Smooth muscle cell (in vitro differentiated cells): ENCODE measurements at regions not wholly inside any gene's neighbourhood (a gene's known extent, or its start where the extent isn't known, plus 50 kb on each side); places are given as distances from the start of the nearest gene placed in this dataset.

Source experiments
- DNase-seq: peaks from one replicate; lab custom pipeline; 2025; ENCODE audit not compliant: unreplicated experiment; lab: John Stamatoyannopoulos, UW
- H2AFZ ChIP-seq: fragments of 200-600 bp; sonication (generic); 2 replicates; pipeline ENCODE4 v1.6.0; 2016; ENCODE audit warnings: antibody characterized with exemption, low read depth, mild to moderate bottlenecking
- H3F3A ChIP-seq: fragments of 200-600 bp; sonication (generic); 2 replicates; pipeline ENCODE4 v1.6.0; 2017; ENCODE audit warnings: antibody characterized with exemption, low read depth
- H3K27ac ChIP-seq: fragments of 200-600 bp; sonication (generic); 2 replicates; pipeline ENCODE4 v1.5.1; 2016; ENCODE audit warnings: low read depth, mild to moderate bottlenecking
- H3K27me3 ChIP-seq: fragments of 200-600 bp; sonication (generic); 2 replicates; pipeline ENCODE4 v1.6.1; 2016; ENCODE audit warnings: low read depth, mild to moderate bottlenecking
- H3K36me3 ChIP-seq: fragments of 200-600 bp; sonication (generic); 2 replicates; pipeline ENCODE4 v1.5.1; 2016; ENCODE audit warnings: low read depth
- H3K4me1 ChIP-seq: fragments of 200-600 bp; sonication (generic); 2 replicates; pipeline ENCODE4 v1.5.1; 2016; ENCODE audit warnings: low read depth
- H3K4me2 ChIP-seq: fragments of 200-600 bp; sonication (generic); 2 replicates; pipeline ENCODE4 v1.6.0; 2016; ENCODE audit warnings: mild to moderate bottlenecking
- H3K4me3 ChIP-seq: fragments of 200-600 bp; sonication (generic); 2 replicates; pipeline ENCODE4 v1.5.1; 2016; ENCODE audit warnings: mild to moderate bottlenecking
- H3K79me2 ChIP-seq: fragments of 200-600 bp; sonication (generic); 2 replicates; pipeline ENCODE4 v1.6.0; 2016; ENCODE audit warnings: low read depth, mild to moderate bottlenecking
- H3K9ac ChIP-seq: fragments of 200-600 bp; sonication (generic); 2 replicates; pipeline ENCODE4 v1.6.0; 2016; ENCODE audit warnings: low read depth
- H3K9me3 ChIP-seq: fragments of 200-600 bp; sonication (generic); replicated peaks from 2 replicates; pipeline ENCODE4 v1.5.1; 2016; ENCODE audit warnings: low read depth
- H4K20me1 ChIP-seq: fragments of 200-600 bp; sonication (generic); 2 replicates; pipeline ENCODE4 v1.6.0; 2016; ENCODE audit warnings: low read depth
- WGBS: methylation state at CpG from one replicate; pipeline ENCODE4 v1.1.7; 2016; ENCODE audit warnings: low lambda C conversion rate; 5-methylcytosine and 5-hydroxymethylcytosine counted together
- TF ChIP-seq, protein P1 (sequence below): fragments of 200-600 bp; sonication (generic); IDR thresholded peaks from 2 replicates; pipeline ENCODE4 v1.5.1; 2017; ENCODE audit warnings: borderline replicate concordance, mild to moderate bottlenecking, antibody characterized with exemption; ENCODE audit not compliant: insufficient read depth, poor library complexity, severe bottlenecking

DNA sequence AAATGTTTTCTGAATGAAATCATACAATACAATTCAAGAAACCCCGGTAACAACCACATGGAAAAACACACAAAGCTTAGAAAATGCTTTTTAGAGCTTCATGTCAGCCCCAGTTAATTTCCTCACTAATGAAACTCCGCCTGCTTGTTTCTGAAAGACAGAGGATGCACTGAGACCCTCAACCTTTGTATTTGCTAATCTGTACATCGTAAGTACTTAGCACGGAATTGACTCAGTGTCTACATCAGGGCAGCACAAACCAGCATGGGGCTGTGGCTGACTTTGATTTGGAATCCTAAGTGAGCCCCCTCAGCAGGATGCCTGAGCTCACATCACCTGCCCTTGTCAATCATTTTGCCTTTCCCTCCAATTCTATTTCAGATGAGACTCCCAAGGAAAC lies 499.1 kb upstream of the MPDZ start:
- H3K9ac ChIP-seq, result no peak overlapping the region

DNA sequence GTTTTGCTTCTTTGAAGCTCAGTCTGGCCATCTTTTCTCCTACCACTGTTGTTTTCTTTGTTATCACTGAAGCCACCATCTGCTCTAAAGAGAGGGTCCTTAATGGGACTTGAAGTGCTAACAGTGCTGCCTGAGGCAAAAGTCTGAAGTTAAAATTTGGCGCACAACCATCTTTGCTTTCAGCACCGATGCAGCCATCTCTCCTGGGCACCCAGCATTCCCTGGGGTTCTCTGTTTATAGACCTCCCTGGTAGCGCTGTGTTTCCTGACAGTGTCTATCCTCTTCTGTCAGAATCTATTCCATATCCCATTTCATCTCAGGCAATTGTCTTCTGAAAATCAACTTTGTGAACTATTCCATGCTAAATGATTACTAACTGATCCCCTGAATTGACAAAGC lies 491.5 kb upstream of the MPDZ start:
- Histone ChIP-seq H3K79me2 (no peaks in the 10 kb centered on the region), H3K9me3 (no peaks in the 10 kb centered on the region), H4K20me1 (no peaks in the 10 kb centered on the region), H2AFZ (no peak overlapping the region), H3K4me2 (no peak overlapping the region), H3K9ac (no peak overlapping the region), H3K27me3 (no peaks in the 10 kb centered on the region), H3K4me1 (no peaks in the 10 kb centered on the region), H3K4me3 (no peak overlapping the region), H3F3A (no peaks in the 10 kb centered on the region), H3K27ac (no peak overlapping the region), H3K36me3 (no peaks in the 10 kb centered on the region)
- WGBS, result 89% methylated on average over 3 of the region's 3 CpGs
- TF ChIP-seq, protein P1, sequence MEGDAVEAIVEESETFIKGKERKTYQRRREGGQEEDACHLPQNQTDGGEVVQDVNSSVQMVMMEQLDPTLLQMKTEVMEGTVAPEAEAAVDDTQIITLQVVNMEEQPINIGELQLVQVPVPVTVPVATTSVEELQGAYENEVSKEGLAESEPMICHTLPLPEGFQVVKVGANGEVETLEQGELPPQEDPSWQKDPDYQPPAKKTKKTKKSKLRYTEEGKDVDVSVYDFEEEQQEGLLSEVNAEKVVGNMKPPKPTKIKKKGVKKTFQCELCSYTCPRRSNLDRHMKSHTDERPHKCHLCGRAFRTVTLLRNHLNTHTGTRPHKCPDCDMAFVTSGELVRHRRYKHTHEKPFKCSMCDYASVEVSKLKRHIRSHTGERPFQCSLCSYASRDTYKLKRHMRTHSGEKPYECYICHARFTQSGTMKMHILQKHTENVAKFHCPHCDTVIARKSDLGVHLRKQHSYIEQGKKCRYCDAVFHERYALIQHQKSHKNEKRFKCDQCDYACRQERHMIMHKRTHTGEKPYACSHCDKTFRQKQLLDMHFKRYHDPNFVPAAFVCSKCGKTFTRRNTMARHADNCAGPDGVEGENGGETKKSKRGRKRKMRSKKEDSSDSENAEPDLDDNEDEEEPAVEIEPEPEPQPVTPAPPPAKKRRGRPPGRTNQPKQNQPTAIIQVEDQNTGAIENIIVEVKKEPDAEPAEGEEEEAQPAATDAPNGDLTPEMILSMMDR, result no peak
- no peak for DNase-seq

More for the DNA sequence above, 499.1 kb upstream of the MPDZ start:
- Histone ChIP-seq H3K79me2 (no peaks in the 10 kb centered on the region), H2AFZ (peak overlapping the region; percentile 42), H3K4me2 (peak overlapping the region; percentile 16), H3F3A (no peaks in the 10 kb centered on the region), H4K20me1 (no peaks in the 10 kb centered on the region), H3K27ac (no peak overlapping the region), H3K36me3 (no peaks in the 10 kb centered on the region), H3K4me1 (peaks cover 5% of the 10 kb centered on the region), H3K9me3 (no peaks in the 10 kb centered on the region), H3K27me3 (no peaks in the 10 kb centered on the region), H3K4me3 (no peak overlapping the region)
- WGBS, result 61% methylated on average over 4 of the region's 4 CpGs
- no peak for DNase-seq
- TF ChIP-seq, protein P1, result no peak

DNA sequence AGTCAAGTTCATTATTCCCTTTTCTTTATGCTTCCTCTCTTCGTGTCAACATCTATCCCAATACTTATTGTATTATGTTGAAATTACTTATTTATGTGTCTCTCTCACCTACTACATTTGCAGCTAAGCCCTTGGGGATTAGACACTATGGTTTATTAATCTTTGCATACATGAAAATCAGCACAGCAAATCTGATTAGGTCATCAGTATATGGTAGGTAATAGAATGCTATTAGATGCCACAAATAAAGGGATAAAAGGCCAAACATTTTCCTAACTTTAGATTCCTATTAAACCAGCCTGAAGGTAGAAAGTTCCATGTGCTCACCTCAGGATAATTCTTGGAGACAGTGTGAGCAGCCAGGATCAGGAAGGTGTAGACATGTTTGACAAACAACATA lies 490.1 kb upstream of the MPDZ start:
- Histone ChIP-seq H2AFZ (no peak overlapping the region), H3K27me3 (no peaks in the 10 kb centered on the region), H3K4me2 (no peak overlapping the region), H3K36me3 (no peaks in the 10 kb centered on the region), H4K20me1 (no peaks in the 10 kb centered on the region), H3K27ac (no peak overlapping the region), H3K79me2 (no peaks in the 10 kb centered on the region), H3K9me3 (no peaks in the 10 kb centered on the region), H3K4me3 (no peak overlapping the region), H3F3A (no peaks in the 10 kb centered on the region), H3K9ac (no peak overlapping the region), H3K4me1 (no peaks in the 10 kb centered on the region)
- TF ChIP-seq, protein P1, result no peak
- 88% methylated on average over 1 of the region's 1 CpG for WGBS
- DNase-seq, result no peak

DNA sequence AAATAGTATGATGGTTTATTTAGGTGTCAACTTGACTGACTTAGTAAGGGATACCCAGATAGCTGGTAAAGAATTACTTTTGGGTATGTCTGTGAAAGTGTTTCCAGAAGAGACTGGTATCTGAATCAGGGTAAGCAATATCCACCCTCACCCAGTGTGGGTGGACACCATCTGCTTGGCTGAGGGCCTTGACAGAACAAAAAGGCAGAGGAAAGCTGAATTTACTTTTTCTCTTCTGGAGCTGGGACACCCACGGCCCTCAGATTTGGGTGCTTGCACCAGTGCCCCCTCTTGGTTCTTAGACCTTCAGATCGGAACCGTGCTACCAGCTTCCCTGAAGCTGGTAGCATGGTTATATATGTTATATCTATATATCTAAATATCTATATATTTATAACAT lies 489.5 kb upstream of the MPDZ start:
- H3K36me3 ChIP-seq, result no peaks in the 10 kb centered on the region
- H4K20me1 ChIP-seq, result no peaks in the 10 kb centered on the region
- H3K9ac ChIP-seq, result no peak overlapping the region
- H3K4me3 ChIP-seq, result no peak overlapping the region
- TF ChIP-seq, protein P1, result no peak
- no peak for DNase-seq
- H3K79me2 ChIP-seq, result no peaks in the 10 kb centered on the region
- no peak overlapping the region for H3K27ac ChIP-seq
- H3F3A ChIP-seq, result no peaks in the 10 kb centered on the region
- 91% methylated on average over 3 of the region's 3 CpGs for WGBS
- H3K4me1 ChIP-seq, result no peaks in the 10 kb centered on the region
- no peaks in the 10 kb centered on the region for H3K9me3 ChIP-seq
- no peaks in the 10 kb centered on the region for H3K27me3 ChIP-seq
- no peak overlapping the region for H2AFZ ChIP-seq
- no peak overlapping the region for H3K4me2 ChIP-seq
